ENCODE measurements at regions not wholly inside any gene's neighbourhood (a gene's known extent, or its start where the extent isn't known, plus 50 kb on each side); places are given as distances from the start of the nearest gene placed in this dataset.

- H3K27ac Mint-ChIP-seq = no peak overlapping the region
- peaks cover 0 to 8% of the 10 kb centered on the region in 2 donors for H3K36me3 Mint-ChIP-seq
- ATAC-seq = no peak
- H3K9me3 Mint-ChIP-seq = peaks cover 5 to 10% of the 10 kb centered on the region in 2 donors
- DNase-seq (ENCODE audit: low spot score in 2 of 2) = no peak
Measured at GRCh38 chr1:2961661-2962060, 59.6 kb upstream of the ACTRT2 start.

GRCh38 chr1:2962061-2962460, 59.2 kb upstream of the ACTRT2 start:
- Mint-ChIP-seq H3K9me3 (peaks cover 5 to 10% of the 10 kb centered on the region in 2 donors), H3K27ac (no peak overlapping the region), H3K36me3 (peaks cover 0 to 5% of the 10 kb centered on the region in 2 donors)
- no peak for DNase-seq (ENCODE audit: low spot score in 2 of 2)
- no peak for ATAC-seq

GRCh38 chr1:2962541-2962940, 58.7 kb upstream of the ACTRT2 start:
- no peak for ATAC-seq

GRCh38 chr1:2962946-2963345, 58.3 kb upstream of the ACTRT2 start:
- Mint-ChIP-seq H3K36me3 (peaks cover 0 to under 1% of the 10 kb centered on the region in 2 donors), H3K9me3 (peaks cover 0 to 4% of the 10 kb centered on the region in 2 donors), H3K27ac (no peak overlapping the region)
- ATAC-seq = no peak
- no peak for DNase-seq (ENCODE audit: low spot score in 2 of 2)

More at GRCh38 chr1:2962541-2962940, 58.7 kb upstream of the ACTRT2 start:
- H3K27ac Mint-ChIP-seq = no peak overlapping the region
- peaks cover 3 to 8% of the 10 kb centered on the region in 2 donors for H3K9me3 Mint-ChIP-seq
- peaks cover 0 to 4% of the 10 kb centered on the region in 2 donors for H3K36me3 Mint-ChIP-seq
- DNase-seq (ENCODE audit: low spot score in 2 of 2) = no peak

GRCh38 chr1:2965676-2966075, 55.6 kb upstream of the ACTRT2 start:
- DNase-seq (ENCODE audit: low spot score in 2 of 2) (no peak), ATAC-seq (no peak)
- Mint-ChIP-seq H3K36me3 (no peaks in the 10 kb centered on the region), H3K27ac (no peak overlapping the region), H3K9me3 (no peaks in the 10 kb centered on the region)

- Mint-ChIP-seq H3K9me3 (no peaks in the 10 kb centered on the region), H3K27ac (no peak overlapping the region), H3K36me3 (no peaks in the 10 kb centered on the region)
- ATAC-seq (no peak), DNase-seq (ENCODE audit: low spot score in 2 of 2) (no peak)
Measured at GRCh38 chr1:2966449-2967328, 54.6 kb upstream of the ACTRT2 start.

- DNase-seq (ENCODE audit: low spot score in 2 of 2) (no peak), ATAC-seq (no peak)
- H3K27ac Mint-ChIP-seq = no peak overlapping the region
- no peaks in the 10 kb centered on the region for H3K36me3 Mint-ChIP-seq
- no peaks in the 10 kb centered on the region for H3K9me3 Mint-ChIP-seq
Measured at GRCh38 chr1:2967329-2967725, 53.9 kb upstream of the ACTRT2 start.

- ATAC-seq = no peak
- H3K9me3 Mint-ChIP-seq = no peaks in the 10 kb centered on the region
Measured at GRCh38 chr1:2967881-2968280, 53.4 kb upstream of the ACTRT2 start.

GRCh38 chr1:2968471-2968881, 52.8 kb upstream of the ACTRT2 start:
- Mint-ChIP-seq H3K27ac (no peak overlapping the region), H3K9me3 (no peaks in the 10 kb centered on the region), H3K36me3 (no peaks in the 10 kb centered on the region)
- DNase-seq (ENCODE audit: low spot score in 2 of 2) = no peak
- no peak for ATAC-seq

More at GRCh38 chr1:2967881-2968280, 53.4 kb upstream of the ACTRT2 start:
- no peak for DNase-seq (ENCODE audit: low spot score in 2 of 2)
- no peaks in the 10 kb centered on the region for H3K36me3 Mint-ChIP-seq
- no peak overlapping the region for H3K27ac Mint-ChIP-seq

- ATAC-seq (no peak), DNase-seq (ENCODE audit: low spot score in 2 of 2) (no peak)
- no peaks in the 10 kb centered on the region for H3K9me3 Mint-ChIP-seq
- H3K36me3 Mint-ChIP-seq = no peaks in the 10 kb centered on the region
- H3K27ac Mint-ChIP-seq = no peak overlapping the region
Measured at GRCh38 chr1:2969011-2969844, 52.0 kb upstream of the ACTRT2 start.

GRCh38 chr1:2969845-2970291, 51.4 kb upstream of the ACTRT2 start:
- DNase-seq (ENCODE audit: low spot score in 2 of 2) (no peak), ATAC-seq (no peak)
- no peaks in the 10 kb centered on the region for H3K9me3 Mint-ChIP-seq
- H3K27ac Mint-ChIP-seq = no peak overlapping the region
- no peaks in the 10 kb centered on the region for H3K36me3 Mint-ChIP-seq

GRCh38 chr1:2970311-2971071, 50.8 kb upstream of the ACTRT2 start:
- Mint-ChIP-seq H3K36me3 (no peaks in the 10 kb centered on the region), H3K9me3 (no peaks in the 10 kb centered on the region), H3K27ac (no peak overlapping the region)
- peak in 1 of 2 donors; percentile 16 for DNase-seq (ENCODE audit: low spot score in 2 of 2)
- ATAC-seq = no peak

- no peak for ATAC-seq
- Mint-ChIP-seq H3K36me3 (no peaks in the 10 kb centered on the region), H3K9me3 (no peaks in the 10 kb centered on the region), H3K27ac (no peak overlapping the region)
- no peak for DNase-seq (ENCODE audit: low spot score in 2 of 2)
Measured at GRCh38 chr1:2971101-2971501, 50.2 kb upstream of the ACTRT2 start.
